ENCODE measurements at regions not wholly inside any gene's neighbourhood (a gene's known extent, or its start where the extent isn't known, plus 50 kb on each side); places are given as distances from the start of the nearest gene placed in this dataset.
"Not testable (repeated sequence)": the region's sequence is repeated elsewhere in the genome, so short reads cannot be mapped to it uniquely, and the experiment has no call there.

GRCh38 chr6:90368601-90369000, 72.0 kb upstream of the BACH2 start:
- DNase-seq, result no peak

GRCh38 chr6:90368001-90368400, 71.4 kb upstream of the BACH2 start:
- no peak for DNase-seq

- DNase-seq, result no peak
Measured at GRCh38 chr6:90365565-90366219, 69.0 kb upstream of the BACH2 start.

- DNase-seq, result no peak
Measured at GRCh38 chr6:90365002-90365401, 68.4 kb upstream of the BACH2 start.

GRCh38 chr6:90364286-90364685, 67.6 kb upstream of the BACH2 start:
- no peak for DNase-seq

- DNase-seq, result no peak
Measured at GRCh38 chr6:90362318-90362717, 65.7 kb upstream of the BACH2 start.

GRCh38 chr6:90361174-90361573, 64.5 kb upstream of the BACH2 start:
- DNase-seq, result no peak

GRCh38 chr6:90358036-90358770, 61.6 kb upstream of the BACH2 start:
- not testable (repeated sequence) for DNase-seq

- DNase-seq, result no peak
Measured at GRCh38 chr6:90356012-90356421, 59.4 kb upstream of the BACH2 start.

- DNase-seq, result no peak
Measured at GRCh38 chr6:90354961-90355360, 58.3 kb upstream of the BACH2 start.

GRCh38 chr6:90351696-90352095, 55.1 kb upstream of the BACH2 start:
- no peak for DNase-seq

GRCh38 chr6:90350689-90351554, 54.3 kb upstream of the BACH2 start:
- DNase-seq, result no peak

GRCh38 chr6:90347411-90347851, 50.8 kb upstream of the BACH2 start:
- DNase-seq, result no peak

GRCh38 chr6:90346729-90347128, 50.1 kb upstream of the BACH2 start:
- no peak for DNase-seq

Measured in KG1 (cell line).